ENCODE measurements at regions not wholly inside any gene's neighbourhood (a gene's known extent, or its start where the extent isn't known, plus 50 kb on each side); places are given as distances from the start of the nearest gene placed in this dataset.

- TF ChIP-seq CTCF (IDR thresholded peaks at IDR 0.05 in 2 of 3, conservative IDR thresholded peaks at IDR 0.05 in 1 of 3; ENCODE audit: borderline replicate concordance in 1 of 3, insufficient read depth in 1 of 3, low read depth in 2 of 3, low read length in 2 of 3) (no peak), CBX3 (IDR thresholded peaks at IDR 0.05; ENCODE audit: low read depth) (no peak), ATF3 (IDR thresholded peaks at IDR 0.05) (no peak), EZH2 (IDR thresholded peaks at IDR 0.05) (no peak), RAD21 (IDR thresholded peaks at IDR 0.05; ENCODE audit: low read depth) (no peak), POLR2A (IDR thresholded peaks at IDR 0.05; ENCODE audit: borderline replicate concordance, extremely low read depth, insufficient read depth, insufficient read length) (no peak), POLR2AphosphoS5 (IDR thresholded peaks at IDR 0.05; ENCODE audit: low read depth, low read length) (no peak), SRF (IDR thresholded peaks at IDR 0.05; ENCODE audit: low read depth) (no peak)
Observed at GRCh38 chr18:22505141-22505591, 87.5 kb upstream of the CTAGE1 start.

Measured in HCT116 (cell line).